Stomach (tissue), 8 donors: ENCODE measurements at regions not wholly inside any gene's neighbourhood (a gene's known extent, or its start where the extent isn't known, plus 50 kb on each side); places are given as distances from the start of the nearest gene placed in this dataset.

Experiments
- DNase-seq, 2 donors: peaks; one replicate each; pipeline versions ENCODE4 v3.0.0 to v3.0.0-alpha.2; 2013 to 2019
- H3K27ac ChIP-seq, 5 donors: fragments of 200-600 bp in 4 of 5; sonication (generic) in 4 of 5; one replicate each; pipeline ENCODE4 v1.5.1; 2013 to 2019; ENCODE audit warnings: mild to moderate bottlenecking in 1 of 5, moderate library complexity in 1 of 5
- H3K27me3 ChIP-seq, 3 donors: fragments of 200-600 bp; sonication (generic); one replicate each; pipeline ENCODE4 v1.5.1; 2017 to 2019; ENCODE audit warnings: mixed run types in 1 of 3
- H3K36me3 ChIP-seq, 4 donors: fragments of 200-600 bp; sonication (generic); 1 replicate in 3 of 4; 2 replicates in 1 of 4; pipeline ENCODE4 v1.5.1; 2016 to 2019
- H3K4me1 ChIP-seq, 4 donors: fragments of 200-600 bp; sonication (generic); one replicate each; pipeline ENCODE4 v1.5.1; 2016 to 2019
- H3K4me3 ChIP-seq, 4 donors: fragments of 200-600 bp; sonication (generic) in 3 of 4; one replicate each; pipeline ENCODE4 v1.5.1; 2016 to 2019; ENCODE audit warnings: mild to moderate bottlenecking in 1 of 4
- H3K9me3 ChIP-seq, 4 donors: fragments of 200-600 bp; sonication (generic); one replicate each; pipeline ENCODE4 v1.5.1; 2016 to 2019
- CTCF ChIP-seq, 7 experiments: fragments of 450-650 bp in 4 of 7; fragments of 200-600 bp in 3 of 7; sonication (generic) in 3 of 7; IDR thresholded peaks; one replicate each; pipeline ENCODE4 v1.5.1; 2016 to 2019; ENCODE audit warnings: antibody characterized with exemption in 7 of 7, control low read depth in 2 of 7, mild to moderate bottlenecking in 1 of 7
- EP300 ChIP-seq: sonication (generic); formaldehyde crosslinking; IDR thresholded peaks from one replicate; pipeline ENCODE4 v1.6.1; 2017; ENCODE audit warnings: antibody characterized with exemption
- POLR2A ChIP-seq, 4 donors: fragments of 450-650 bp; IDR thresholded peaks; one replicate each; pipeline ENCODE4 v1.6.1; 2016; ENCODE audit warnings: antibody characterized with exemption in 4 of 4, control low read depth in 2 of 4, mild to moderate bottlenecking in 1 of 4, moderate library complexity in 1 of 4
- POLR2AphosphoS5 ChIP-seq, 3 donors: sonication (generic); formaldehyde crosslinking; IDR thresholded peaks; one replicate each; pipeline ENCODE4 v1.6.1; 2016; ENCODE audit warnings: antibody characterized with exemption in 3 of 3
- WGBS, 5 donors: extraction: QIAGEN DNeasy Blood & Tissue Kit in 3 of 5; methylation state at CpG; one replicate each; pipeline versions ENCODE4 v1.1.5 to v1.1.7; 2013 to 2018; 5-methylcytosine and 5-hydroxymethylcytosine counted together
- intact Hi-C: fragments of 100-400 bp; cut with DNase I; formaldehyde crosslinking; loops from one replicate; pipeline ENCODE4 v1.15.1; 2023; ENCODE audit warnings: low total_unique reads
- donor health status: healthy with polysubstance abuse.
- donor health status: Bipolar disorder and iron deficiency.
- donor health status: healthy.

GRCh38 chr20:12702312-12702711, 306.5 kb upstream of the SPTLC3 start:
- Histone ChIP-seq H3K4me1 (peaks cover 0 to 9% (median 0%) of the 10 kb centered on the region in 4 donors), H3K4me3 (no peak overlapping the region), H3K27me3 (no peaks in the 10 kb centered on the region), H3K9me3 (no peaks in the 10 kb centered on the region), H3K27ac (no peak overlapping the region), H3K36me3 (no peaks in the 10 kb centered on the region)
- DNase-seq, result no peak
- WGBS, 5 donors, result 60 to 78% (median 70%) methylated on average over 1 of the region's 1 CpG
- no peak for TF ChIP-seq POLR2AphosphoS5 (IDR thresholded peaks at IDR 0.05)
- no peak for TF ChIP-seq EP300
- no peak for TF ChIP-seq POLR2A (IDR thresholded peaks at IDR 0.05)
- no peak for TF ChIP-seq CTCF (IDR thresholded peaks at IDR 0.05)
- intact Hi-C loops, result no loop called here

GRCh38 chr20:12715371-12715770, 293.4 kb upstream of the SPTLC3 start:
- 75 to 90% (median 84%) methylated on average over 2 of the region's 2 CpGs for WGBS, 5 donors
- intact Hi-C loops, result no loop called here
- Histone ChIP-seq H3K27me3 (no peaks in the 10 kb centered on the region), H3K9me3 (no peaks in the 10 kb centered on the region), H3K36me3 (no peaks in the 10 kb centered on the region), H3K4me3 (no peak overlapping the region), H3K4me1 (no peaks in the 10 kb centered on the region), H3K27ac (no peak overlapping the region)
- no peak for DNase-seq
- TF ChIP-seq EP300, result no peak
- TF ChIP-seq CTCF (IDR thresholded peaks at IDR 0.05), result no peak
- no peak for TF ChIP-seq POLR2AphosphoS5 (IDR thresholded peaks at IDR 0.05)
- TF ChIP-seq POLR2A (IDR thresholded peaks at IDR 0.05), result no peak

GRCh38 chr20:12715991-12716680, 292.6 kb upstream of the SPTLC3 start:
- Histone ChIP-seq H3K27ac (no peak overlapping the region), H3K36me3 (no peaks in the 10 kb centered on the region), H3K9me3 (no peaks in the 10 kb centered on the region), H3K4me1 (no peaks in the 10 kb centered on the region), H3K4me3 (no peak overlapping the region), H3K27me3 (no peaks in the 10 kb centered on the region)
- TF ChIP-seq CTCF (IDR thresholded peaks at IDR 0.05) (no peak), POLR2A (IDR thresholded peaks at IDR 0.05) (no peak), POLR2AphosphoS5 (IDR thresholded peaks at IDR 0.05) (no peak), EP300 (no peak)
- 84 to 93% (median 90%) methylated on average over 3 of the region's 3 CpGs for WGBS, 5 donors
- DNase-seq, result no peak
- intact Hi-C loops, result no loop called here

- DNase-seq, result no peak
- H3K4me1 ChIP-seq, result no peaks in the 10 kb centered on the region
- no peak for TF ChIP-seq POLR2AphosphoS5 (IDR thresholded peaks at IDR 0.05)
- no peak for TF ChIP-seq POLR2A (IDR thresholded peaks at IDR 0.05)
- no peak for TF ChIP-seq EP300
- TF ChIP-seq CTCF (IDR thresholded peaks at IDR 0.05), result no peak
- H3K9me3 ChIP-seq, result no peaks in the 10 kb centered on the region
- intact Hi-C loops, result no loop called here
- no peaks in the 10 kb centered on the region for H3K36me3 ChIP-seq
- no peak overlapping the region for H3K27ac ChIP-seq
- H3K4me3 ChIP-seq, result no peak overlapping the region
- H3K27me3 ChIP-seq, result no peaks in the 10 kb centered on the region
- WGBS, 5 donors, result 31 to 51% (median 44%) methylated on average over 1 of the region's 1 CpG
These were observed 291.7 kb upstream of the SPTLC3 start for GRCh38 chr20:12717061-12717460.
